ENCODE measurements at regions not wholly inside any gene's neighbourhood (a gene's known extent, or its start where the extent isn't known, plus 50 kb on each side); places are given as distances from the start of the nearest gene placed in this dataset.

- H2BK12ac ChIP-seq (ENCODE audit: low read length), result no peak overlapping the region
- WGBS (ENCODE audit: extremely low coverage, insufficient coverage, insufficient read length), result no CpG with 5 or more reads among the region's 10 CpGs
These were observed 131.4 kb upstream of the UBASH3B start for GRCh38 chr11:122523846-122524805.

GRCh38 chr11:122521626-122522025, 133.9 kb upstream of the UBASH3B start:
- Histone ChIP-seq H3K9ac (ENCODE audit: low read length) (no peak overlapping the region), H4K8ac (ENCODE audit: low read depth, low read length) (no peak overlapping the region), H2BK5ac (ENCODE audit: low read depth, low read length, poor library complexity) (no peak overlapping the region), H2AFZ (ENCODE audit: insufficient read depth, low read length, poor library complexity) (no peak overlapping the region), H3K9me3 (ENCODE audit: insufficient read depth, low read depth, low read length) (no peaks in the 10 kb centered on the region), H3K4me1 (ENCODE audit: control insufficient read depth in 1 of 2, insufficient read depth in 2 of 2, low read length in 2 of 2) (peaks cover 6 to 7% of the 10 kb centered on the region in 2 experiments), H3K4me3 (ENCODE audit: low read depth, low read length) (no peak overlapping the region), H3K79me2 (ENCODE audit: control insufficient read depth, insufficient read depth, low read length, poor library complexity) (no peaks in the 10 kb centered on the region), H3K18ac (ENCODE audit: low read length) (no peak overlapping the region), H3K23ac (ENCODE audit: low read length) (no peak overlapping the region), H2BK12ac (ENCODE audit: low read length) (no peak overlapping the region), H2BK120ac (ENCODE audit: insufficient read depth, low read length, poor library complexity) (no peak overlapping the region), H3K27ac (ENCODE audit: low read depth, low read length) (no peak overlapping the region), H3K27me3 (ENCODE audit: insufficient read depth, low read length) (no peaks in the 10 kb centered on the region), H3K4ac (ENCODE audit: low read depth, low read length) (no peak overlapping the region), H4K12ac (ENCODE audit: low read depth, low read length) (no peak overlapping the region), H3K14ac (ENCODE audit: low read length) (no peak overlapping the region), H3K36me3 (ENCODE audit: control insufficient read depth in 1 of 2, insufficient read depth in 2 of 2, low read length in 2 of 2) (no peaks in the 10 kb centered on the region), H3K4me2 (ENCODE audit: low read length) (no peak overlapping the region), H2AK5ac (ENCODE audit: low read length) (no peak overlapping the region), H3K79me1 (ENCODE audit: low read length) (no peaks in the 10 kb centered on the region), H4K91ac (ENCODE audit: low read depth, low read length) (no peak overlapping the region)
- no CpG with 5 or more reads among the region's 2 CpGs for WGBS (ENCODE audit: extremely low coverage, insufficient coverage, insufficient read length)
- DNase-seq, result no peak

More at GRCh38 chr11:122523846-122524805, 131.4 kb upstream of the UBASH3B start:
- Histone ChIP-seq H2BK5ac (ENCODE audit: low read depth, low read length, poor library complexity) (no peak overlapping the region), H4K8ac (ENCODE audit: low read depth, low read length) (no peak overlapping the region), H3K4ac (ENCODE audit: low read depth, low read length) (no peak overlapping the region), H3K14ac (ENCODE audit: low read length) (no peak overlapping the region), H3K18ac (ENCODE audit: low read length) (no peak overlapping the region), H3K4me2 (ENCODE audit: low read length) (no peak overlapping the region), H4K91ac (ENCODE audit: low read depth, low read length) (no peak overlapping the region), H3K9me3 (ENCODE audit: insufficient read depth, low read depth, low read length) (no peaks in the 10 kb centered on the region), H3K36me3 (ENCODE audit: control insufficient read depth in 1 of 2, insufficient read depth in 2 of 2, low read length in 2 of 2) (no peaks in the 10 kb centered on the region), H2BK120ac (ENCODE audit: insufficient read depth, low read length, poor library complexity) (no peak overlapping the region), H3K27ac (ENCODE audit: low read depth, low read length) (no peak overlapping the region), H3K4me1 (ENCODE audit: control insufficient read depth in 1 of 2, insufficient read depth in 2 of 2, low read length in 2 of 2) (peaks cover 6 to 7% of the 10 kb centered on the region in 2 experiments), H3K4me3 (ENCODE audit: low read depth, low read length) (no peak overlapping the region), H2AFZ (ENCODE audit: insufficient read depth, low read length, poor library complexity) (no peak overlapping the region), H3K23ac (ENCODE audit: low read length) (no peak overlapping the region), H4K12ac (ENCODE audit: low read depth, low read length) (no peak overlapping the region), H2AK5ac (ENCODE audit: low read length) (no peak overlapping the region), H3K27me3 (ENCODE audit: insufficient read depth, low read length) (no peaks in the 10 kb centered on the region), H3K79me1 (ENCODE audit: low read length) (no peaks in the 10 kb centered on the region), H3K79me2 (ENCODE audit: control insufficient read depth, insufficient read depth, low read length, poor library complexity) (no peaks in the 10 kb centered on the region), H3K9ac (ENCODE audit: low read length) (no peak overlapping the region)
- no peak for DNase-seq

GRCh38 chr11:122517403-122518379, 137.8 kb upstream of the UBASH3B start:
- Histone ChIP-seq H3K14ac (ENCODE audit: low read length) (no peak overlapping the region), H3K9me3 (ENCODE audit: insufficient read depth, low read depth, low read length) (no peaks in the 10 kb centered on the region), H3K4me1 (ENCODE audit: control insufficient read depth in 1 of 2, insufficient read depth in 2 of 2, low read length in 2 of 2) (no peaks in the 10 kb centered on the region), H3K4me3 (ENCODE audit: low read depth, low read length) (no peak overlapping the region), H2BK5ac (ENCODE audit: low read depth, low read length, poor library complexity) (no peak overlapping the region), H3K23ac (ENCODE audit: low read length) (no peak overlapping the region), H3K9ac (ENCODE audit: low read length) (no peak overlapping the region), H4K91ac (ENCODE audit: low read depth, low read length) (no peak overlapping the region), H2BK120ac (ENCODE audit: insufficient read depth, low read length, poor library complexity) (no peak overlapping the region), H3K4ac (ENCODE audit: low read depth, low read length) (no peak overlapping the region), H3K27me3 (ENCODE audit: insufficient read depth, low read length) (no peaks in the 10 kb centered on the region), H3K79me1 (ENCODE audit: low read length) (no peaks in the 10 kb centered on the region), H3K79me2 (ENCODE audit: control insufficient read depth, insufficient read depth, low read length, poor library complexity) (no peaks in the 10 kb centered on the region), H2AK5ac (ENCODE audit: low read length) (no peak overlapping the region), H3K36me3 (ENCODE audit: control insufficient read depth in 1 of 2, insufficient read depth in 2 of 2, low read length in 2 of 2) (no peaks in the 10 kb centered on the region), H2AFZ (ENCODE audit: insufficient read depth, low read length, poor library complexity) (no peak overlapping the region), H3K4me2 (ENCODE audit: low read length) (no peak overlapping the region), H3K27ac (ENCODE audit: low read depth, low read length) (no peak overlapping the region), H4K8ac (ENCODE audit: low read depth, low read length) (no peak overlapping the region), H4K12ac (ENCODE audit: low read depth, low read length) (no peak overlapping the region), H2BK12ac (ENCODE audit: low read length) (no peak overlapping the region), H3K18ac (ENCODE audit: low read length) (no peak overlapping the region)
- no CpG with 5 or more reads among the region's 4 CpGs for WGBS (ENCODE audit: extremely low coverage, insufficient coverage, insufficient read length)
- DNase-seq, result no peak

- no peak overlapping the region for H2AFZ ChIP-seq (ENCODE audit: insufficient read depth, low read length, poor library complexity)
- H3K9ac ChIP-seq (ENCODE audit: low read length), result no peak overlapping the region
- no peak overlapping the region for H2AK5ac ChIP-seq (ENCODE audit: low read length)
- H3K27me3 ChIP-seq (ENCODE audit: insufficient read depth, low read length), result no peaks in the 10 kb centered on the region
- no peak overlapping the region for H3K18ac ChIP-seq (ENCODE audit: low read length)
- H4K91ac ChIP-seq (ENCODE audit: low read depth, low read length), result no peak overlapping the region
- no peaks in the 10 kb centered on the region for H3K36me3 ChIP-seq (ENCODE audit: control insufficient read depth in 1 of 2, insufficient read depth in 2 of 2, low read length in 2 of 2)
- H3K4me3 ChIP-seq (ENCODE audit: low read depth, low read length), result no peak overlapping the region
- no peak overlapping the region for H3K4me2 ChIP-seq (ENCODE audit: low read length)
- DNase-seq, result no peak
- H4K12ac ChIP-seq (ENCODE audit: low read depth, low read length), result no peak overlapping the region
- H3K23ac ChIP-seq (ENCODE audit: low read length), result no peak overlapping the region
- H4K8ac ChIP-seq (ENCODE audit: low read depth, low read length), result no peak overlapping the region
- H3K79me2 ChIP-seq (ENCODE audit: control insufficient read depth, insufficient read depth, low read length, poor library complexity), result no peaks in the 10 kb centered on the region
- H3K14ac ChIP-seq (ENCODE audit: low read length), result no peak overlapping the region
- no peaks in the 10 kb centered on the region for H3K4me1 ChIP-seq (ENCODE audit: control insufficient read depth in 1 of 2, insufficient read depth in 2 of 2, low read length in 2 of 2)
- no peak overlapping the region for H2BK5ac ChIP-seq (ENCODE audit: low read depth, low read length, poor library complexity)
- H3K4ac ChIP-seq (ENCODE audit: low read depth, low read length), result no peak overlapping the region
- H3K79me1 ChIP-seq (ENCODE audit: low read length), result no peaks in the 10 kb centered on the region
- no CpG with 5 or more reads among the region's 2 CpGs for WGBS (ENCODE audit: extremely low coverage, insufficient coverage, insufficient read length)
- H2BK120ac ChIP-seq (ENCODE audit: insufficient read depth, low read length, poor library complexity), result no peak overlapping the region
- H3K9me3 ChIP-seq (ENCODE audit: insufficient read depth, low read depth, low read length), result no peaks in the 10 kb centered on the region
- H2BK12ac ChIP-seq (ENCODE audit: low read length), result no peak overlapping the region
- no peak overlapping the region for H3K27ac ChIP-seq (ENCODE audit: low read depth, low read length)
These were observed 138.8 kb upstream of the UBASH3B start for GRCh38 chr11:122516686-122517085.
